Trophoblast cell (in vitro differentiated cells and primary cell): ENCODE measurements at regions not wholly inside any gene's neighbourhood (a gene's known extent, or its start where the extent isn't known, plus 50 kb on each side); places are given as distances from the start of the nearest gene placed in this dataset.
"Not testable (repeated sequence)": the region's sequence is repeated elsewhere in the genome, so short reads cannot be mapped to it uniquely, and the experiment has no call there.

Experiments used
- DNase-seq, 2 donors: peaks; one replicate each; pipeline ENCODE4 v3.0.0-alpha.2; 2016
- H2AFZ ChIP-seq: 2 replicates; pipeline ENCODE4 v1.6.1; 2013; ENCODE audit warnings: low read length, moderate library complexity, mild to moderate bottlenecking; ENCODE audit not compliant: insufficient read depth, poor library complexity
- H2AK5ac ChIP-seq: 2 replicates; pipeline ENCODE4 v1.6.1; 2013; ENCODE audit warnings: mild to moderate bottlenecking, low read length
- H2BK120ac ChIP-seq: 2 replicates; pipeline ENCODE4 v1.6.1; 2013; ENCODE audit warnings: low read length, mild to moderate bottlenecking, moderate library complexity; ENCODE audit not compliant: insufficient read depth, poor library complexity
- H2BK12ac ChIP-seq: 2 replicates; pipeline ENCODE4 v1.6.1; 2013; ENCODE audit warnings: mild to moderate bottlenecking, low read length, moderate library complexity
- H2BK5ac ChIP-seq: 2 replicates; pipeline ENCODE4 v1.6.1; 2013; ENCODE audit warnings: low read length, low read depth, moderate library complexity, mild to moderate bottlenecking; ENCODE audit not compliant: poor library complexity
- H3K14ac ChIP-seq: 2 replicates; pipeline ENCODE4 v1.6.1; 2013; ENCODE audit warnings: mild to moderate bottlenecking, low read length
- H3K18ac ChIP-seq: 2 replicates; pipeline ENCODE4 v1.6.1; 2013; ENCODE audit warnings: mild to moderate bottlenecking, low read length
- H3K23ac ChIP-seq: 2 replicates; pipeline ENCODE4 v1.6.1; 2013; ENCODE audit warnings: low read length
- H3K27ac ChIP-seq: 2 replicates; pipeline ENCODE4 v1.5.1; 2013; ENCODE audit warnings: low read depth, mild to moderate bottlenecking, inconsistent platforms, low read length, moderate library complexity
- H3K27me3 ChIP-seq: 2 replicates; pipeline ENCODE4 v1.6.1; 2013; ENCODE audit warnings: inconsistent platforms, mild to moderate bottlenecking, low read length, moderate library complexity; ENCODE audit not compliant: insufficient read depth
- H3K36me3 ChIP-seq, 2 experiments: 1 replicate in 1 of 2; 2 replicates in 1 of 2; pipeline ENCODE4 v1.6.1; 2013; ENCODE audit warnings: low read length in 2 of 2, mild to moderate bottlenecking in 2 of 2, moderate library complexity in 1 of 2; ENCODE audit not compliant: insufficient read depth in 2 of 2, control insufficient read depth in 1 of 2
- H3K4ac ChIP-seq: 2 replicates; pipeline ENCODE4 v1.6.1; 2013; ENCODE audit warnings: low read depth, mild to moderate bottlenecking, low read length, moderate library complexity
- H3K4me1 ChIP-seq, 2 experiments: 1 replicate in 1 of 2; 2 replicates in 1 of 2; pipeline ENCODE4 v1.6.1; 2013; ENCODE audit warnings: low read length in 2 of 2, mild to moderate bottlenecking in 2 of 2, moderate library complexity in 1 of 2; ENCODE audit not compliant: insufficient read depth in 2 of 2, control insufficient read depth in 1 of 2
- H3K4me2 ChIP-seq: 2 replicates; pipeline ENCODE4 v1.6.1; 2013; ENCODE audit warnings: inconsistent platforms, mild to moderate bottlenecking, low read length, moderate library complexity
- H3K4me3 ChIP-seq: 2 replicates; pipeline ENCODE4 v1.5.1; 2013; ENCODE audit warnings: mild to moderate bottlenecking, low read depth, low read length, inconsistent platforms
- H3K79me1 ChIP-seq: one replicate; pipeline ENCODE4 v1.6.1; 2013; ENCODE audit warnings: low read length
- H3K79me2 ChIP-seq: 2 replicates; pipeline ENCODE4 v1.6.1; 2013; ENCODE audit warnings: low read length, mild to moderate bottlenecking; ENCODE audit not compliant: control insufficient read depth, insufficient read depth, poor library complexity
- H3K9ac ChIP-seq: 2 replicates; pipeline ENCODE4 v1.6.1; 2013; ENCODE audit warnings: mild to moderate bottlenecking, low read length
- H3K9me3 ChIP-seq: 2 replicates; pipeline ENCODE4 v1.6.1; 2013; ENCODE audit warnings: low read depth, mild to moderate bottlenecking, control low read depth, inconsistent platforms, low read length; ENCODE audit not compliant: insufficient read depth
- H4K12ac ChIP-seq: 2 replicates; pipeline ENCODE4 v1.6.1; 2013; ENCODE audit warnings: low read depth, mild to moderate bottlenecking, low read length, moderate library complexity
- H4K8ac ChIP-seq: 2 replicates; pipeline ENCODE4 v1.6.1; 2013; ENCODE audit warnings: low read depth, mild to moderate bottlenecking, low read length, moderate library complexity
- H4K91ac ChIP-seq: one replicate; pipeline ENCODE4 v1.6.1; 2013; ENCODE audit warnings: low read depth, mild to moderate bottlenecking, low read length, moderate library complexity
- WGBS: extraction: QIAGEN DNeasy Blood & Tissue Kit; methylation state at CpG from one replicate; pipeline ENCODE4 v1.1.7; 2013; ENCODE audit warnings: missing lambda C conversion rate; ENCODE audit not compliant: insufficient read length, insufficient coverage; ENCODE audit errors: extremely low coverage; 5-methylcytosine and 5-hydroxymethylcytosine counted together

DNA sequence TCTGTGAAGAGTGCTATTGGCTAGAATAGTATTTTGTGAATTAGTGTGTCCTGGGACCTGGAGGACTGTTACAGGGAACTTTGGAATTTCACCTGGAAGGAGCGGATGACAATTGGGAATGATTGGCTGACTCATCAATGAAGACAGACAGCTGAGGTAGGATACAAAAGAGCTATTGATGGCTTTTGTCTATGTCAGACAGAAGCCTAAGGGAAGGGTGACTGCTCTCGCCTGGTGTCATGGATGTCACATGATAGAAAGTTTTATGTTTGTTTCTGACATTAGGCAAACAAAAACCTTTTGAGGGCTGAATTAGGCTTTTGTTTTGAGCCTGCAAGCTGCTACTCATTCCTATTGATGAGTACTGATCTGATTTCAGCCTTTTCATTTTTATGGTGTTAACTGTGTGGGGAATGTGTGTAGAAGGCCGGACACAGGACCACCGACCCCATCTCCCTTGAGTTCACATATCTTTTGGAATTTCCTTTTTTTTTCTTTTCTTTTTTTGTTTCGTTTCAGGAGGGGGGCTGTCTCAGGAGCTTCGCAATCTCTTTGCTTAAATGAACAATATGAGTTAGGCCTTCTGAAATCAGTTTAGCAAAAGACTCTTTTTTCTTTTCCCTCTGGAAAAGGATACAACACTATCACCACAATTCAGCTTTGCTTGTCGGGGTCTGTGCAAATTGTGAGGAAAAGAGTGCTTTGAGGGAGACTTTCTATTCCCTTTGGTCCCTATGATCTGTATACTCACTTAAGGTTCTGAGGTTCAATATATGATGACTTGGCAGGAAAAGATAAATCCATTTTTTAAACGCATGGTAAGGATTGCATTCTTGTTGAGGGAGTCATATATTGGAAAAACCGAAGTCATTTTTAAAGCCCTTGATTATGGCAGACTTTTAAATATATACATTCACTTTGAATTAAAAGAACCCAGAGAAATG is 207.9 kb upstream of the FIGN start:
- H3K18ac ChIP-seq, result no peak overlapping the region
- WGBS, result no CpG with 5 or more reads among the region's 9 CpGs

DNA sequence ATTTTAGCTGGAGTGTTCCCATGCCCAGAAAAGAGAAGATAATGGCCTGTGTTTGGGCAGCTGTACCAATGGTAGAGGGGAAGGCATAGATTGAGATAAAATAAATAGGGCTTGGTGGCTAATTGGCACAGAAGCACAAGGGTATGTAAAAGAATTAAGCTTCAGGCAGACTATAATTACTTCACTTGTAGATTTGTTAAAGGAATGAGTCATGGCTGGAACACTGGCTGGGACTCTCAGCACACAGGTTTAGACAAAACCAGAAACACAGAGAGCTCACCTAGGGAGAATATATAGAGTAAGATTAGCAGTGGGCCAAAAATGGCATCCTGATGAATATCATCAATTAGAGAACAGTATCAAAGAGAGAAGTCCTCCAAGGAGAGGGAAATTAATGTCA is 198.3 kb upstream of the FIGN start:
- no peak overlapping the region for H2AK5ac ChIP-seq
- no peak overlapping the region for H3K18ac ChIP-seq
- H3K4me1 ChIP-seq, result peaks cover 0 to 2% of the 10 kb centered on the region in 2 experiments
- no peak overlapping the region for H3K4me3 ChIP-seq
- no peak overlapping the region for H4K8ac ChIP-seq
- no peaks in the 10 kb centered on the region for H3K9me3 ChIP-seq
- H4K12ac ChIP-seq, result no peak overlapping the region
- peak; percentile 6 to 44 for DNase-seq
- H2AFZ ChIP-seq, result no peak overlapping the region
- no peak overlapping the region for H3K9ac ChIP-seq
- H3K27me3 ChIP-seq, result no peaks in the 10 kb centered on the region
- H2BK12ac ChIP-seq, result no peak overlapping the region
- no peaks in the 10 kb centered on the region for H3K36me3 ChIP-seq
- no peak overlapping the region for H2BK5ac ChIP-seq
- H3K23ac ChIP-seq, result no peak overlapping the region
- H3K79me2 ChIP-seq, result no peaks in the 10 kb centered on the region
- H3K27ac ChIP-seq, result no peak overlapping the region
- H2BK120ac ChIP-seq, result no peak overlapping the region
- H4K91ac ChIP-seq, result no peak overlapping the region
- no peak overlapping the region for H3K4me2 ChIP-seq
- peaks cover 2% of the 10 kb centered on the region for H3K79me1 ChIP-seq
- H3K14ac ChIP-seq, result no peak overlapping the region
- H3K4ac ChIP-seq, result no peak overlapping the region

More for the DNA sequence above, 207.9 kb upstream of the FIGN start:
- H2BK5ac ChIP-seq, result no peak overlapping the region
- no peak overlapping the region for H3K27ac ChIP-seq
- H3K4me3 ChIP-seq, result no peak overlapping the region
- no peak overlapping the region for H2BK120ac ChIP-seq
- no peak for DNase-seq
- H2AFZ ChIP-seq, result no peak overlapping the region
- H2BK12ac ChIP-seq, result no peak overlapping the region
- no peaks in the 10 kb centered on the region for H3K79me1 ChIP-seq
- H3K14ac ChIP-seq, result no peak overlapping the region
- no peaks in the 10 kb centered on the region for H3K9me3 ChIP-seq
- no peaks in the 10 kb centered on the region for H3K36me3 ChIP-seq
- H3K9ac ChIP-seq, result no peak overlapping the region
- H3K27me3 ChIP-seq, result no peaks in the 10 kb centered on the region
- peaks cover 3 to 4% of the 10 kb centered on the region in 2 experiments for H3K4me1 ChIP-seq
- no peak overlapping the region for H3K4me2 ChIP-seq
- H2AK5ac ChIP-seq, result no peak overlapping the region
- no peaks in the 10 kb centered on the region for H3K79me2 ChIP-seq
- no peak overlapping the region for H3K23ac ChIP-seq
- H4K8ac ChIP-seq, result no peak overlapping the region
- H4K12ac ChIP-seq, result no peak overlapping the region
- H4K91ac ChIP-seq, result no peak overlapping the region
- no peak overlapping the region for H3K4ac ChIP-seq

DNA sequence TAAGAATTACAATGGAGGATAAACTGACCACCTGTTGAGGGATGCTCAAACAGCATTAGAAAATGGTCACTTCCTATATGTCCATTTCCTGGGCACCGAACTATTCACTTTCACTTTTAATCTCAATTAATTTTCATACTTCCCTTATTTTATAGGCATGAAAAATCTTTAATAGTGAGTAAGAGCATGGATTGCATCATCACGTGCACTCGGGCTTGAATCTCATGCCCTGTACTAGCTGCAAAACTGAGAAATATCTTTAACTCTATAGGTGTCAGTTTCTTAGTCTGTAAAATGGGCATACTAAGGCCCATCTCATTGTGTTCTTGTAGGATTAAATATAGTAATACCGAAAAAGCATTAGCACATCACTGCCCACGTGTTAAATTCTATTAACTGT is 183.9 kb upstream of the FIGN start:
- Histone ChIP-seq H2BK120ac (no peak overlapping the region), H4K12ac (no peak overlapping the region), H3K9me3 (no peaks in the 10 kb centered on the region), H3K23ac (no peak overlapping the region), H3K4me3 (no peak overlapping the region), H3K79me1 (no peaks in the 10 kb centered on the region), H3K4me1 (no peaks in the 10 kb centered on the region), H3K36me3 (no peaks in the 10 kb centered on the region), H4K8ac (no peak overlapping the region), H2AFZ (no peak overlapping the region), H3K27me3 (no peaks in the 10 kb centered on the region), H3K4ac (no peak overlapping the region), H3K14ac (no peak overlapping the region), H3K27ac (no peak overlapping the region), H3K9ac (no peak overlapping the region), H2BK12ac (no peak overlapping the region), H2BK5ac (no peak overlapping the region), H3K79me2 (no peaks in the 10 kb centered on the region), H2AK5ac (no peak overlapping the region), H3K18ac (no peak overlapping the region), H4K91ac (no peak overlapping the region), H3K4me2 (no peak overlapping the region)
- WGBS, result 100% methylated on average over 1 of the region's 5 CpGs
- DNase-seq, result no peak

DNA sequence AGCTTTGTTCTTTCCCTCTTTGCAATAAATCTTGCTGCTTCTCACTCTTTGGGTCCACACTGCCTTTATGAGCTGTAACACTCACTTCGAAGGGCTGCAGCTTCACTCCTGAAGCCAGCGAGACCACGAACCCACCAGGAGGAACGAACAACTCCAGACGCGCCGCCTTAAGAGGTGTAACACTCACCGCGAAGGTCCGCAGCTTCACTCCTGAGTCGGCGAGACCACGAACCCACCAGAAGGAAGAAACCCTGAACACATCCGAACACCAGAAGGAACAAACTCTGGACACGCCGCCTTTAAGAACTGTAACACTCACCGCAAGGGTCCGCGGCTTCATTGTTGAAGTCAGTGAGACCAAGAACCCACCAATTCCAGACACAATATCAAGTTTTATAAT is 178.7 kb upstream of the FIGN start:
- not testable (repeated sequence) for H2AK5ac ChIP-seq, H3K9me3 ChIP-seq, H3K23ac ChIP-seq, H3K9ac ChIP-seq, H4K8ac ChIP-seq, H3K18ac ChIP-seq, H2AFZ ChIP-seq, H3K4ac ChIP-seq, H3K79me2 ChIP-seq, H3K14ac ChIP-seq, H3K27ac ChIP-seq, H4K12ac ChIP-seq, H3K79me1 ChIP-seq, H3K4me3 ChIP-seq, H3K4me2 ChIP-seq, H3K27me3 ChIP-seq, H4K91ac ChIP-seq, H3K36me3 ChIP-seq, H3K4me1 ChIP-seq, H2BK120ac ChIP-seq, H2BK5ac ChIP-seq, H2BK12ac ChIP-seq, DNase-seq
- no CpG with 5 or more reads among the region's 19 CpGs for WGBS
